B cell (primary cell): ENCODE measurements at regions not wholly inside any gene's neighbourhood (a gene's known extent, or its start where the extent isn't known, plus 50 kb on each side); places are given as distances from the start of the nearest gene placed in this dataset.

Experiments
- CTCF ChIP-seq: fragments of 200-600 bp; IDR thresholded peaks from one replicate; pipeline ENCODE4 v1.8.0; 2022; ENCODE audit warnings: antibody characterized with exemption, mild to moderate bottlenecking
- EZH2 ChIP-seq: IDR thresholded peaks from 2 replicates; pipeline ENCODE4 v1.6.1; 2012; ENCODE audit warnings: borderline replicate concordance, low read depth, mild to moderate bottlenecking, moderate library complexity, low read length; ENCODE audit not compliant: insufficient read depth, poor library complexity, severe bottlenecking

- TF ChIP-seq CTCF: no peak
- no peak for TF ChIP-seq EZH2
These were observed 50.2 kb upstream of the ZFAND5 start for GRCh38 chr9:72415163-72415562.
